Loucy (cell line): ENCODE measurements at regions not wholly inside any gene's neighbourhood (a gene's known extent, or its start where the extent isn't known, plus 50 kb on each side); places are given as distances from the start of the nearest gene placed in this dataset.

Experiments used
- H2AFZ ChIP-seq: fragments of 200-600 bp; sonication (generic); 2 replicates; pipeline ENCODE4 v1.6.0; 2016; ENCODE audit warnings: antibody characterized with exemption, mild to moderate bottlenecking, low read length, moderate library complexity
- H3F3A ChIP-seq: fragments of 200-600 bp; 2 replicates; pipeline ENCODE4 v1.6.0; 2016; ENCODE audit warnings: antibody characterized with exemption, low read depth, mild to moderate bottlenecking
- H3K27me3 ChIP-seq: fragments of 200-600 bp; sonication (generic); 2 replicates; pipeline ENCODE4 v1.6.1; 2014; ENCODE audit warnings: low read length, mild to moderate bottlenecking; ENCODE audit not compliant: insufficient read depth, poor library complexity, severe bottlenecking
- H3K36me3 ChIP-seq: fragments of 200-600 bp; sonication (generic); 2 replicates; pipeline ENCODE4 v1.6.1; 2016; ENCODE audit warnings: low read length; ENCODE audit not compliant: insufficient read depth
- H3K4me1 ChIP-seq: fragments of 200-600 bp; sonication (generic); 2 replicates; pipeline ENCODE4 v1.5.1; 2014; ENCODE audit warnings: low read length, mild to moderate bottlenecking; ENCODE audit not compliant: insufficient read depth, poor library complexity, severe bottlenecking
- H3K4me2 ChIP-seq: fragments of 200-600 bp; sonication (generic); 2 replicates; pipeline ENCODE4 v1.6.0; 2014; ENCODE audit warnings: antibody characterized with exemption, low read length, low read depth, mild to moderate bottlenecking; ENCODE audit not compliant: poor library complexity, severe bottlenecking
- H3K4me3 ChIP-seq: fragments of 200-600 bp; sonication (generic); 2 replicates; pipeline ENCODE4 v1.5.1; 2014; ENCODE audit warnings: low read length, mild to moderate bottlenecking, mixed read lengths; ENCODE audit not compliant: poor library complexity, severe bottlenecking
- H3K79me2 ChIP-seq: fragments of 200-600 bp; sonication (generic); 2 replicates; pipeline ENCODE4 v1.6.1; 2014; ENCODE audit warnings: low read length; ENCODE audit not compliant: insufficient read depth
- H3K9ac ChIP-seq: fragments of 200-600 bp; sonication (generic); 2 replicates; pipeline ENCODE4 v1.6.0; 2014; ENCODE audit warnings: mild to moderate bottlenecking, low read depth, low read length, moderate library complexity; ENCODE audit not compliant: poor library complexity, severe bottlenecking
- H3K9me2 ChIP-seq: fragments of 200-600 bp; sonication (generic); replicated peaks from 2 replicates; pipeline ENCODE4 v1.6.1; 2016; ENCODE audit warnings: low read depth, low read length, mixed read lengths
- H3K9me3 ChIP-seq: fragments of 200-600 bp; sonication (generic); 2 replicates; pipeline ENCODE4 v1.6.1; 2014; ENCODE audit warnings: mild to moderate bottlenecking, antibody characterized with exemption, low read length, low read depth; ENCODE audit not compliant: insufficient read depth
- H4K20me1 ChIP-seq: fragments of 200-600 bp; sonication (generic); 2 replicates; pipeline ENCODE4 v1.6.0; 2014; ENCODE audit warnings: antibody characterized with exemption, low read length, mild to moderate bottlenecking; ENCODE audit not compliant: insufficient read depth, poor library complexity, severe bottlenecking
- CTCF ChIP-seq: fragments of 200-600 bp; sonication (generic); conservative IDR thresholded peaks from 2 replicates; pipeline ENCODE4 v1.5.1; 2014; ENCODE audit warnings: mild to moderate bottlenecking, antibody characterized with exemption, low read length
- EZH2phosphoT487 ChIP-seq: fragments of 200-600 bp; IDR thresholded peaks from 2 replicates; pipeline ENCODE4 v1.6.1; 2018; ENCODE audit warnings: antibody characterized with exemption, mild to moderate bottlenecking, moderate library complexity, borderline replicate concordance

GRCh38 chr14:87067591-87067990, 925.4 kb downstream of the GALC start:
- H3F3A ChIP-seq = no peaks in the 10 kb centered on the region
- H3K4me2 ChIP-seq = no peak overlapping the region
- H3K79me2 ChIP-seq = no peaks in the 10 kb centered on the region
- H3K36me3 ChIP-seq = no peaks in the 10 kb centered on the region
- no peak overlapping the region for H2AFZ ChIP-seq
- no peaks in the 10 kb centered on the region for H4K20me1 ChIP-seq
- no peaks in the 10 kb centered on the region for H3K9me2 ChIP-seq
- H3K4me1 ChIP-seq = no peaks in the 10 kb centered on the region
- H3K9ac ChIP-seq = no peak overlapping the region
- H3K4me3 ChIP-seq = no peak overlapping the region
- H3K9me3 ChIP-seq = no peaks in the 10 kb centered on the region
- H3K27me3 ChIP-seq = no peaks in the 10 kb centered on the region
- TF ChIP-seq CTCF (no peak), EZH2phosphoT487 (no peak)

- H3K36me3 ChIP-seq = no peaks in the 10 kb centered on the region
- H2AFZ ChIP-seq = no peak overlapping the region
- H3K4me3 ChIP-seq = no peak overlapping the region
- no peaks in the 10 kb centered on the region for H3K4me1 ChIP-seq
- H3K9me3 ChIP-seq = no peaks in the 10 kb centered on the region
- H3K9me2 ChIP-seq = no peaks in the 10 kb centered on the region
- no peaks in the 10 kb centered on the region for H3K79me2 ChIP-seq
- H3K27me3 ChIP-seq = no peaks in the 10 kb centered on the region
- no peaks in the 10 kb centered on the region for H4K20me1 ChIP-seq
- no peak overlapping the region for H3K9ac ChIP-seq
- TF ChIP-seq CTCF (no peak), EZH2phosphoT487 (no peak)
- no peak overlapping the region for H3K4me2 ChIP-seq
- H3F3A ChIP-seq = no peaks in the 10 kb centered on the region
Observed at GRCh38 chr14:87067061-87067460, 925.9 kb downstream of the GALC start.

- TF ChIP-seq EZH2phosphoT487 (no peak), CTCF (peak; percentile 56)
- H3F3A ChIP-seq = no peaks in the 10 kb centered on the region
- no peaks in the 10 kb centered on the region for H3K4me1 ChIP-seq
- H3K9me2 ChIP-seq = no peaks in the 10 kb centered on the region
- no peaks in the 10 kb centered on the region for H3K36me3 ChIP-seq
- H3K9me3 ChIP-seq = no peaks in the 10 kb centered on the region
- H3K27me3 ChIP-seq = no peaks in the 10 kb centered on the region
- H4K20me1 ChIP-seq = no peaks in the 10 kb centered on the region
- no peak overlapping the region for H3K4me2 ChIP-seq
- H2AFZ ChIP-seq = no peak overlapping the region
- no peak overlapping the region for H3K4me3 ChIP-seq
- no peak overlapping the region for H3K9ac ChIP-seq
- H3K79me2 ChIP-seq = no peaks in the 10 kb centered on the region
Observed at GRCh38 chr14:87066221-87066817, 926.7 kb downstream of the GALC start.
